ENCODE measurements at regions not wholly inside any gene's neighbourhood (a gene's known extent, or its start where the extent isn't known, plus 50 kb on each side); places are given as distances from the start of the nearest gene placed in this dataset.

DNA sequence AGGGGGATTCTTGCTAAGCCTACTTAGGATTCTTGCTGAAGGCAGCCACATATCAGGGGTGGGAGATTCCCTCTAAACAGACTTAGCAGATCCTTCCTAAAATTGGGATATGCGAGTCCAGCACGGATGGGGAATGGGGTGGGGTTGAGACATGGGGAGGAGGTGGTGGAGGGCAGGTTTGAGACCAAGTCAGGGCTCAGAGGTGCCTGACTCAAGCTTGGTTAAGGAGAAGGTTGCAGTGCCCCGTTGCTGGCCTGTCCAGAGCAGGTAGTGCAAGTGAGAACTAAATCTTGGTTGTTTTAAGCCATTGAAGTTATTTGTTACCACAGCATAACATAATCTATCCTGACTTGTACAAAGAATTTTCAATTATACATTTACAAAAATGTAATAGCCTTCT is 359.7 kb downstream of the AACS start:
- Histone ChIP-seq H2AK5ac (ENCODE audit: low read depth, low read length) (no peak overlapping the region), H3K79me2 (ENCODE audit: control insufficient read depth in 1 of 2, insufficient read depth in 2 of 2, low read length in 2 of 2) (no peaks in the 10 kb centered on the region; a peak in 2 of 4 replicates), H3K4ac (replicated peaks; ENCODE audit: insufficient read length, low read depth, low read length) (no peak overlapping the region), H3K9me3 (ENCODE audit: insufficient read depth in 2 of 2, low read depth in 1 of 2, low read length in 1 of 2) (peaks cover 0 to 3% of the 10 kb centered on the region in 2 experiments; a peak in 1 of 4 replicates), H3K14ac (ENCODE audit: insufficient read length) (no peak overlapping the region), H3K27me3 (replicated peaks in 1 of 4; ENCODE audit: control insufficient read depth in 3 of 4, extremely low read depth in 1 of 4, insufficient read depth in 3 of 4, low read length in 3 of 4) (no peaks in the 10 kb centered on the region), H3K27ac (ENCODE audit: low read depth, low read length) (no peak overlapping the region; the same call in 1 of the 2 replicates), H3K9ac (replicated peaks in 1 of 4; ENCODE audit: extremely low read depth in 1 of 4, low read depth in 3 of 4, low read length in 3 of 4) (no peak overlapping the region), H3K23ac (ENCODE audit: insufficient read length) (no peak overlapping the region), H3K4me2 (ENCODE audit: insufficient read depth in 1 of 2, low read depth in 2 of 2, low read length in 2 of 2) (no peak overlapping the region), H3K36me3 (ENCODE audit: control insufficient read depth in 2 of 4, insufficient read depth in 4 of 4, low read length in 3 of 4) (no peaks in the 10 kb centered on the region; a peak in 1 of 8 replicates), H4K91ac (replicated peaks; ENCODE audit: insufficient read length, low read length) (no peak overlapping the region), H3K18ac (ENCODE audit: extremely low read depth, low read length) (no peak overlapping the region), H2BK5ac (ENCODE audit: low read depth, low read length) (no peak overlapping the region), H2BK20ac (ENCODE audit: low read length) (no peak overlapping the region), H3K4me1 (replicated peaks in 1 of 4; ENCODE audit: control insufficient read depth in 3 of 4, insufficient read depth in 4 of 4, low read length in 3 of 4) (peaks cover 0 to 3% (median 0%) of the 10 kb centered on the region in 4 experiments; a peak in 1 of 7 replicates), H3K4me3 (ENCODE audit: extremely low read depth in 1 of 4, insufficient read depth in 2 of 4, low read depth in 3 of 4, low read length in 4 of 4) (no peak overlapping the region), H2BK120ac (replicated peaks; ENCODE audit: low read depth, low read length) (no peak overlapping the region), H3K79me1 (ENCODE audit: low read depth, low read length) (no peaks in the 10 kb centered on the region), H3K23me2 (ENCODE audit: low read depth, low read length) (no peaks in the 10 kb centered on the region), H4K5ac (ENCODE audit: insufficient read length, low read depth, low read length) (no peak overlapping the region), H3K56ac (replicated peaks; ENCODE audit: insufficient read length, low read depth, low read length) (no peak overlapping the region), H2AFZ (ENCODE audit: low read length) (no peak overlapping the region), H2BK15ac (ENCODE audit: low read length) (no peak overlapping the region), H4K20me1 (replicated peaks in 1 of 2; ENCODE audit: control insufficient read depth in 1 of 2, insufficient read depth in 2 of 2, low read length in 2 of 2) (peaks cover 0 to 4% of the 10 kb centered on the region in 2 experiments), H4K8ac (ENCODE audit: extremely low read depth, insufficient read depth, low read length) (no peak overlapping the region), H2BK12ac (ENCODE audit: low read depth, low read length) (no peak overlapping the region)
- ChIA-PET POLR2A (ENCODE audit: partially characterized antibody) (no interaction called here), CTCF (ENCODE audit: partially characterized antibody) (interaction anchor here (1.4 kb wide), 1 partner anchor 52 kb away, joined by 3 read pairs; no protein-coding TSS in a partner anchor)
- TF ChIP-seq RAD21 (IDR thresholded peaks at IDR 0.05 in 1 of 2, conservative IDR thresholded peaks at IDR 0.05 in 1 of 2; ENCODE audit: low read depth in 2 of 2, low read length in 2 of 2): peak; percentile 13 to 14; a peak in 2 of 4 replicates
- TF ChIP-seq CBX5 (IDR thresholded peaks at IDR 0.05; ENCODE audit: low read depth, low read length): no peak
- TF ChIP-seq POU5F1 (IDR thresholded peaks at IDR 0.05; ENCODE audit: low read depth, low read length): no peak
- no peak for TF ChIP-seq CEBPB (IDR thresholded peaks at IDR 0.05; ENCODE audit: low read depth, low read length)
- TF ChIP-seq, protein P1, sequence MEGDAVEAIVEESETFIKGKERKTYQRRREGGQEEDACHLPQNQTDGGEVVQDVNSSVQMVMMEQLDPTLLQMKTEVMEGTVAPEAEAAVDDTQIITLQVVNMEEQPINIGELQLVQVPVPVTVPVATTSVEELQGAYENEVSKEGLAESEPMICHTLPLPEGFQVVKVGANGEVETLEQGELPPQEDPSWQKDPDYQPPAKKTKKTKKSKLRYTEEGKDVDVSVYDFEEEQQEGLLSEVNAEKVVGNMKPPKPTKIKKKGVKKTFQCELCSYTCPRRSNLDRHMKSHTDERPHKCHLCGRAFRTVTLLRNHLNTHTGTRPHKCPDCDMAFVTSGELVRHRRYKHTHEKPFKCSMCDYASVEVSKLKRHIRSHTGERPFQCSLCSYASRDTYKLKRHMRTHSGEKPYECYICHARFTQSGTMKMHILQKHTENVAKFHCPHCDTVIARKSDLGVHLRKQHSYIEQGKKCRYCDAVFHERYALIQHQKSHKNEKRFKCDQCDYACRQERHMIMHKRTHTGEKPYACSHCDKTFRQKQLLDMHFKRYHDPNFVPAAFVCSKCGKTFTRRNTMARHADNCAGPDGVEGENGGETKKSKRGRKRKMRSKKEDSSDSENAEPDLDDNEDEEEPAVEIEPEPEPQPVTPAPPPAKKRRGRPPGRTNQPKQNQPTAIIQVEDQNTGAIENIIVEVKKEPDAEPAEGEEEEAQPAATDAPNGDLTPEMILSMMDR (IDR thresholded peaks at IDR 0.05; ENCODE audit: control extremely low read depth in 1 of 3, insufficient read depth in 1 of 3, low read depth in 1 of 3, low read length in 3 of 3): peak in 2 of 3 experiments; percentile 10 to 30; a peak in 2 of 4 replicates
- no peak for TF ChIP-seq TAF7 (optimal IDR thresholded peaks at IDR 0.05; ENCODE audit: borderline replicate concordance, low read depth, low read length)
- no peak for TF ChIP-seq SIN3A (conservative IDR thresholded peaks at IDR 0.05 in 1 of 2, IDR thresholded peaks at IDR 0.05 in 1 of 2; ENCODE audit: low read depth in 1 of 2, low read length in 2 of 2)
- no peak for TF ChIP-seq ASH2L (IDR thresholded peaks at IDR 0.05; ENCODE audit: low read length)
- DNase-seq (ENCODE audit: low read depth in 1 of 2, low spot score in 2 of 2): no peak
- WGBS, 2 experiments (ENCODE audit: extremely low coverage in 1 of 2, insufficient coverage in 1 of 2, insufficient read length in 1 of 2, insufficient replicate concordance in 2 of 2, low coverage in 1 of 2, low lambda C conversion rate in 2 of 2, missing lambda C conversion rate in 1 of 2): 89% methylated on average over 3 of the region's 3 CpGs; no CpG with 5 or more reads in 1 of the 2 experiments
- no peak for FAIRE-seq
